ENCODE measurements at regions not wholly inside any gene's neighbourhood (a gene's known extent, or its start where the extent isn't known, plus 50 kb on each side); places are given as distances from the start of the nearest gene placed in this dataset.

DNA sequence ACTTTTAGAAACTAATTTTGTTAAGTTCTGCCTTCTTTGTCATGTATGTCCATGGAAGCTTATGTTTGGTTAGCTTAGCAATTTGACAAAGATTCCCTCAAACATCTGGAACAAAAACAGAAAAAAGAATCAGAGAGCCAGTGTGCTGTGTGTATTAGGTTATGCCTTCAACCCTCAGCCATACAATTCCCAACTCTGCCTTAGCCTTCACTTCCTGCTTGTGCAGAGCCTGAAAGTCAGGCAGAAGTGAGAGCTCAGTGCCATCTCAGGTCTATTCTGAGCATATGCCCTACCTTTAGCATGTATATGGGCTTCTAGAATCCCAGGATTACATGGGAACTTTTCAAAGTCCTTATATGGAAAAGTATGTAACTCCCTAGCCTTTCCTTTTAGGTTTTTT lies 58.2 kb upstream of the STOX2 start:
- no peak for DNase-seq
- Mint-ChIP-seq H3K4me1 (no peaks in the 10 kb centered on the region), H3K9me3 (no peaks in the 10 kb centered on the region), H3K4me3 (no peak overlapping the region), H3K27ac (no peak overlapping the region), H3K36me3 (no peaks in the 10 kb centered on the region), H3K27me3 (peaks cover 23% of the 10 kb centered on the region)
- CTCF ChIA-PET, result interaction anchor here (1.3 kb wide), 1 partner anchor 252 kb away, joined by 4 read pairs; no protein-coding TSS in a partner anchor

DNA sequence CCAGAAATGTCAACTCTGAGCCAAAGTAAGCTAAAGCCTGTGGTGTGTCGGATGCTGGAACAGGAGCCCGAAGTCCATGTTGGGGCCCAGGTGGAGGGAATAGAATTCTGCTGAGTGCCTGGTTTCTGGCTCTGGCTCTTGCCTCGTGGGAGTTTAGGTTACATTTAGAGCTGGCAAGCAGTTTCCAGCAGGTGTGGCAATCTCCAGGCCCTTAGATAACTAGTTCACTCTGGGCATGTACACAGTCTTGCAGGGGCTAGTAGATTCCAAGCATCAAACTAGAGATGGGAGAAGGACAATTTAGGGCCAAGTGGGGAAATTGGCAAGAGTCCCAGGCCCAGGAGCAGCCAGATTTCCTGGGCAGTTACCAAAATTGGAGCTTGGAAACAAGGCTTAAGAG lies 56.3 kb upstream of the STOX2 start:
- Mint-ChIP-seq H3K9me3 (no peaks in the 10 kb centered on the region), H3K27ac (no peak overlapping the region), H3K4me1 (no peaks in the 10 kb centered on the region), H3K27me3 (peaks cover 17% of the 10 kb centered on the region), H3K36me3 (no peaks in the 10 kb centered on the region), H3K4me3 (no peak overlapping the region)
- DNase-seq, result no peak
- CTCF ChIA-PET, result interaction anchor here (0.7 to 2.1 kb wide), 2 partner anchors 8 to 402 kb away, joined by 3 to 6 read pairs; no protein-coding TSS in a partner anchor

DNA sequence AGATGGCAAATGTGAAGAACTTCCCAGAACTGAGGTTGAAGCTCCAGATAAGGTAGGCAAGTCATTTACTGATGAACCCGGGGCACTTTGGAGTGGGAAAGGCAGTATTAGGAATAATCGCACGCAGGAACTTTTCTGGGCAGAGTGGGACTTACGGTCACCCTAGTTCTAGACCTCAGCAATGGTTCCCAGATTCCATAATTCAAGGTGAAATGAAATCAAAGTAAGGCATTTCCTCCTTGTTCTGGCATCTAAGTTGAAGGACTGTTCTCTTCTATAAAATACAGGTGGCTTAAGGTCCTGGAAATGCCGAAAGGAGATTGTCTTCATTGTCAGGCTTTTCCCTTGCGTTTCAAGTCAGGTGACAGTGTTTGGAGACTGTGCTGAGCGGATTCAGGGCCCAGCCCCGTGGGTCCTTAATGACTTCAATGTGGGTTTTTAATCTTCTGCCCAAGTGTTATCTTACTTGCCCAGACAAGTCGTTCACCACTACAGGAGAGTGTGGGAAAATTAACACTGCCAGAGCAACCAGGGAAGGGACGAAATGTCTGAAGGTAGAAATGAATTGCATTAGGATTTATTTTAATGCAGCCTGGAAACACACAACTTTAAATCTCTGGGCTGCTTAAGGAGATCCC lies 52.1 kb upstream of the STOX2 start:
- CTCF ChIA-PET, result no interaction called here
- H3K9me3 Mint-ChIP-seq, result no peaks in the 10 kb centered on the region
- DNase-seq, result no peak
- no peak overlapping the region for H3K27ac Mint-ChIP-seq
- no peak overlapping the region for H3K4me3 Mint-ChIP-seq
- H3K27me3 Mint-ChIP-seq, result peaks cover 12% of the 10 kb centered on the region
- H3K4me1 Mint-ChIP-seq, result no peaks in the 10 kb centered on the region
- H3K36me3 Mint-ChIP-seq, result no peaks in the 10 kb centered on the region

DNA sequence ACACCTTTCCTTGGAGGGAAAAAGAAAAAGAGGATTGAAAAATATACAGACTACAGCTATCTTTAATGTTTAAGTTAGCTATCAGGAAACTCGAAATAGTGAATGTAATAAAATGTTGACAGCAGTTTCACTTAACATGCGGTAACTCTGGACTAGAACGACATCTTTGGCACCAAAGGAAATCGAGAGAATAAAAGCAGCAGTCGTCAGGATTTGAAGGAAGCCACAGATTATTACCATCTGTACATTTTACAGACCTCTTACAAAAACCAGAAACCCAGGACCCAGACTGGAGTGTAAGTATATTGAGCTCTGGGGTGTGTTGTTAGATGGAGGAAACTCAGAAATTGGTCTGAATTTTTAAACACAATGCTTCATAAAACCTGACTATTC lies 51.6 kb upstream of the STOX2 start:
- H3K9me3 Mint-ChIP-seq, result no peaks in the 10 kb centered on the region
- CTCF ChIA-PET, result no interaction called here
- H3K27ac Mint-ChIP-seq, result no peak overlapping the region
- no peak for DNase-seq
- H3K4me3 Mint-ChIP-seq, result no peak overlapping the region
- H3K36me3 Mint-ChIP-seq, result no peaks in the 10 kb centered on the region
- peaks cover 11% of the 10 kb centered on the region for H3K27me3 Mint-ChIP-seq
- no peaks in the 10 kb centered on the region for H3K4me1 Mint-ChIP-seq
